GM12874 (cell line): ENCODE measurements at regions not wholly inside any gene's neighbourhood (a gene's known extent, or its start where the extent isn't known, plus 50 kb on each side); places are given as distances from the start of the nearest gene placed in this dataset.

ENCODE experiments used
- TF ChIP-seq, protein P1 (sequence below): IDR thresholded peaks from 2 replicates; pipeline ENCODE4 v1.5.1; 2011; ENCODE audit warnings: low read depth, mild to moderate bottlenecking, control low read depth, low read length, moderate library complexity; ENCODE audit not compliant: insufficient read depth

DNA sequence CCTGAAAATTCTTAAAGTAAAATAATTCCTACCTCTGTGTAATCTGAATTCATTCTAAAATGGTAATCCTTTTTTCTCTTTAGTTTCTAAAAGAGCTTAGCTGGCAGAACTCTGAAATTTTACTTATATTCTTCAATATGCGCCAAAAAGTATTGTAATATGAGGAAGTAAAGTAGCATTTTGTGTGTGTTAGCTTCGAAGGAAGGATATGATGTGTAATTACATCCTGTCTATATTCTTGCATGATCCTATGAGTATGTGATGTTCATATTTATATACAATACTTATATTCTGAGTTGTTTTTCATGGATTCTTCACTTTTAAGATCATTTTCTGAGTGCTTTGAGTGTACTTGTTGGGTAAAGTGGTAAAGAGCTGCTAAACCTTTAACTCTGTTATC is 402.9 kb upstream of the PKDCC start:
- TF ChIP-seq, protein P1, sequence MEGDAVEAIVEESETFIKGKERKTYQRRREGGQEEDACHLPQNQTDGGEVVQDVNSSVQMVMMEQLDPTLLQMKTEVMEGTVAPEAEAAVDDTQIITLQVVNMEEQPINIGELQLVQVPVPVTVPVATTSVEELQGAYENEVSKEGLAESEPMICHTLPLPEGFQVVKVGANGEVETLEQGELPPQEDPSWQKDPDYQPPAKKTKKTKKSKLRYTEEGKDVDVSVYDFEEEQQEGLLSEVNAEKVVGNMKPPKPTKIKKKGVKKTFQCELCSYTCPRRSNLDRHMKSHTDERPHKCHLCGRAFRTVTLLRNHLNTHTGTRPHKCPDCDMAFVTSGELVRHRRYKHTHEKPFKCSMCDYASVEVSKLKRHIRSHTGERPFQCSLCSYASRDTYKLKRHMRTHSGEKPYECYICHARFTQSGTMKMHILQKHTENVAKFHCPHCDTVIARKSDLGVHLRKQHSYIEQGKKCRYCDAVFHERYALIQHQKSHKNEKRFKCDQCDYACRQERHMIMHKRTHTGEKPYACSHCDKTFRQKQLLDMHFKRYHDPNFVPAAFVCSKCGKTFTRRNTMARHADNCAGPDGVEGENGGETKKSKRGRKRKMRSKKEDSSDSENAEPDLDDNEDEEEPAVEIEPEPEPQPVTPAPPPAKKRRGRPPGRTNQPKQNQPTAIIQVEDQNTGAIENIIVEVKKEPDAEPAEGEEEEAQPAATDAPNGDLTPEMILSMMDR: no peak

DNA sequence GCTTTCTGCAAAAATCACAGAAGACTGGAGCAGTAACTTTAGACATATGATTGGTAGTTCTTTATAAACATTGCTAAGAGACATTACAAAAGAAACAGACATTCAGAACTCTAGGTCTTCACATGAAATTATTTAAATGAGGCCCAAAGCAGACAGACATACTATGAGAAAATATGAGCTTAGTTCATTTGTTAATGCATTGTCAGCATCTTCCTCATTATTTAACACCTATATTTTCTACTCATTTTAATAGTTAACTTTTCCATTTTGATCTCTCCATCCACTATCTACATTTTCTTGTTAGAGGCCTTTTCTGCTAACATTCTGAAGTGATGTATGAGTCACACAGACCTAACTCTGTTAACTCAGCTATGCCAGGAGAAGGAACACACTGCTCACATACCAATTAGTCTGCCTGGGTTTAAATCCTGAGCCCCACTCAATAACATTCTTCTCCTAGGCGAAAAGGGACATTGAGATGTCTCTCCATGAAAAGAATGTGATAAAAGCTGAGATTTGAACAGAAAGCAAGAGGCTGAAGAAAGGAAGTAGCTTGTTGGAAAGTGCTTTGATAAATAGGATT is 400.3 kb upstream of the PKDCC start:
- TF ChIP-seq, protein P1: no peak

DNA sequence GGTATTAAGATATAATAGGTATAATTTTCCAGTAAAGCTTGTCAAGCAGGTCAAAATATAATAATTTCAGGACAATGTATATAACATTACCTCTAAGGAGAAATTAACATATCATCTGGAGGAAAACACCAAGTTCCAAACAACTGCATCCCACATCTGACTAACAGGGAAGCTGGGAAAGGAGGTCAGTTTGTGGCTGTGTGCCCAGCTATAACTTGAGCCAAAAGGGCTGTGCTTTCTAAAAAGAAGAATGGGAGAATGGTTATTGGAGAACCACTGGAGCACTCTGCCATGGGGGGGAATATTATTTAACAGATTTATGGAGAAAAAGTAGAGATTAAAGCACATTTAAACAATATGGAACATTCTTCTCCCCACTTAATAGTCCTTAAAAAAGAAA is 390.6 kb upstream of the PKDCC start:
- TF ChIP-seq, protein P1: no peak

DNA sequence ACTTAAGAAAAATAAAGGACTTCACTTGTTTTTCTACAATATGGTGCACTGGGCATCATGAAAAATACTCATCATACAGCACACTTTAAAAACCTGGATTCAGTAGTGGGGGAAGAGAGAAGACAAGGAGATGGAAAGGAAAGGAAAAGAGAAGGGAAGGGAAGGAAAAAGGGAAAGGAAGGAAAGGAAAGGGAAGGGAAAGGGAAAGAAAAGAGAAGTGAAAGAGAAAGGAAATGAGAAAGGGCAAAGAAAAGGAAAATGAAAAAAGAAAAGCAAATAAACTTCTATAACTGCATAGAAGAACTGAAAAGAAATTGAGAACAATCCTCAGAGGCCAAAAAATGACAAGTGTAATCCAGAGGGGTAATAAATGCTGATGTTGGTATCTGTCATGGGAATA is 388.1 kb upstream of the PKDCC start:
- TF ChIP-seq, protein P1: no peak

DNA sequence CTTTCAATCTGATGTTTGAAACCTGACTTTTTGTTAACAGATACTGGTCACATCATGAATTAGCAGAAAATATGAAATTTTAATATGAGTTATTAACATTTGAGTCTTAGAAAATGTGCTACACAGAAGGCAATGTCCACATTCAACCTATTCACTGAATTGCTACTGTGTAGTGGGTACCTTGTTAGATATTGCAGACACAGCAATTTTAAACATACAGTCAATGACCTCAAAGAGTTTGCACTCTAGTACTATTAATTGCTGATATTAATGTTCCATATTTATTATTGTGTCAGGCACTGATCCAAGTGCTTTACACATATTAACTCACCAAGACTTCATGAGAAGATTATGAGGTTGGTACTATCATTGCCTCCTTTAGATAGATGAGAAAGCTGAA is 385.4 kb upstream of the PKDCC start:
- TF ChIP-seq, protein P1: no peak

DNA sequence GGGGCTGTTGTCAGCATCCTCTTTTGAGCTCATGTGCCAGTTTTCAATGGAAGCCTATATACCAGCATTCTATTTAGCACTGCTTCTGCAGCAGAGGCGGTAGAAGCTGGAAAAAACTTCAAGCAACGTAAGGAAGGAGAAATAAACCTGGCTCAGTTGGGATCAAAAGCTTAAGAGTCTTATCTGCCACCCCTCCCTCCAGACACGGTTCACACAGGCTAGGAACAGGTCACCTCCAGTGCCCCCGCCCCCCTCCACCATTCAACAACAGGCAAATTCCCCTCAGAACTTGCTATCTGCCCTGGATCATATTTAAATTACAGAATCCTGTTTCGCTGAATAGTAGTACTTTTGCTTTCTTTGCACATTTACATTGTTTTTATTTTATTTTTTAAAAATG is 384.8 kb upstream of the PKDCC start:
- TF ChIP-seq, protein P1: no peak

DNA sequence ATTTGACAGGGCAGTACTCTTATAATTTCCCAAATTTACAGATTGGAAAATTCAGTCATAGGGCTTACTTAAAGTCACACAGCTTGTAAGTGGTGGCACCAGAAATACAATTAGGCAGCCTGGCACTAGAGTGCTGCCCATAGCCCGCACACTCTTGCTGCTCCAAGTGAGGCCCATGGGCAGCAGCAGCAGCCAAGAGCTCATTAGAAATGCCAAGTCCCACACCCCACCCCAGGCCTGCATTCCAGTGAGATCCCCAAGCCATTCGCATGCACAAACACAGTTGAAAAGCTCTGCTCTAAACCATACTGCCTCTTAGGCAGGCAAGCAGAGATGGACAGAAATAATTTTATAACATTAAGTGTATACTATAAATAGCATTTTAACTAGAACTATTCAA is 379.3 kb upstream of the PKDCC start:
- TF ChIP-seq, protein P1: no peak
